WTC11 (cell line): ENCODE measurements at regions not wholly inside any gene's neighbourhood (a gene's known extent, or its start where the extent isn't known, plus 50 kb on each side); places are given as distances from the start of the nearest gene placed in this dataset.

Source experiments
- ATF1 ChIP-seq: sonication (generic); formaldehyde crosslinking; IDR thresholded peaks from 2 replicates; pipeline ENCODE4 v1.8.1; 2023; ENCODE audit warnings: mild to moderate bottlenecking, moderate library complexity, missing genetic modification reagents
- CTCF ChIP-seq: fragments of 200-600 bp; IDR thresholded peaks from 2 replicates; pipeline ENCODE4 v1.8.0; 2022; ENCODE audit warnings: antibody characterized with exemption
- GTF2I ChIP-seq: fragments of 250-450 bp; sonication (Bioruptor Pico); conservative IDR thresholded peaks from 2 replicates; pipeline ENCODE4 v1.4.0; 2021; ENCODE audit warnings: mild to moderate bottlenecking
- MLX ChIP-seq: sonication (generic); formaldehyde crosslinking; IDR thresholded peaks from 2 replicates; pipeline ENCODE4 v1.8.1; 2023; ENCODE audit warnings: mild to moderate bottlenecking, missing genetic modification reagents, moderate library complexity
- SMAD3 ChIP-seq: sonication (generic); formaldehyde crosslinking; IDR thresholded peaks from 2 replicates; pipeline ENCODE4 v1.8.0; 2022; ENCODE audit warnings: missing genetic modification reagents, mild to moderate bottlenecking, borderline replicate concordance
- STAT6 ChIP-seq: sonication (generic); formaldehyde crosslinking; conservative IDR thresholded peaks from 2 replicates; pipeline ENCODE4 v1.8.1; 2023; ENCODE audit warnings: mild to moderate bottlenecking, low read depth, missing genetic modification reagents, moderate library complexity
- TCF7 ChIP-seq: sonication (generic); formaldehyde crosslinking; IDR thresholded peaks from 2 replicates; pipeline ENCODE4 v1.8.0; 2022; ENCODE audit warnings: mild to moderate bottlenecking, low read depth, missing genetic modification reagents, moderate library complexity
- ZBTB21 ChIP-seq: sonication (generic); formaldehyde crosslinking; IDR thresholded peaks from 2 replicates; pipeline ENCODE4 v1.8.1; 2023; ENCODE audit warnings: mild to moderate bottlenecking, missing genetic modification reagents, borderline replicate concordance
- TF ChIP-seq, protein P1 (sequence below): sonication (generic); formaldehyde crosslinking; IDR thresholded peaks from 2 replicates; pipeline ENCODE4 v1.8.1; 2023; ENCODE audit warnings: mild to moderate bottlenecking, moderate library complexity, missing genetic modification reagents
- TF ChIP-seq, protein P2 (sequence below): sonication (generic); formaldehyde crosslinking; IDR thresholded peaks from 2 replicates; pipeline ENCODE4 v1.8.0; 2023; ENCODE audit warnings: missing genetic modification reagents

GRCh38 chr12:84561351-84561750 is 351.2 kb downstream of the SLC6A15 start:
- TF ChIP-seq ATF1 (no peak), CTCF (no peak), SMAD3 (CRISPR knock-in tag) (no peak), ZBTB21 (CRISPR knock-in tag) (no peak), TCF7 (CRISPR knock-in tag) (no peak), GTF2I (no peak), MLX (no peak), STAT6 (CRISPR knock-in tag) (no peak)
- TF ChIP-seq, protein P1, sequence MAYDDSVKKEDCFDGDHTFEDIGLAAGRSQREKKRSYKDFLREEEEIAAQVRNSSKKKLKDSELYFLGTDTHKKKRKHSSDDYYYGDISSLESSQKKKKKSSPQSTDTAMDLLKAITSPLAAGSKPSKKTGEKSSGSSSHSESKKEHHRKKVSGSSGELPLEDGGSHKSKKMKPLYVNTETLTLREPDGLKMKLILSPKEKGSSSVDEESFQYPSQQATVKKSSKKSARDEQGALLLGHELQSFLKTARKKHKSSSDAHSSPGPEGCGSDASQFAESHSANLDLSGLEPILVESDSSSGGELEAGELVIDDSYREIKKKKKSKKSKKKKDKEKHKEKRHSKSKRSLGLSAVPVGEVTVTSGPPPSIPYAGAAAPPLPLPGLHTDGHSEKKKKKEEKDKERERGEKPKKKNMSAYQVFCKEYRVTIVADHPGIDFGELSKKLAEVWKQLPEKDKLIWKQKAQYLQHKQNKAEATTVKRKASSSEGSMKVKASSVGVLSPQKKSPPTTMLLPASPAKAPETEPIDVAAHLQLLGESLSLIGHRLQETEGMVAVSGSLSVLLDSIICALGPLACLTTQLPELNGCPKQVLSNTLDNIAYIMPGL, result no peak
- TF ChIP-seq, protein P2, sequence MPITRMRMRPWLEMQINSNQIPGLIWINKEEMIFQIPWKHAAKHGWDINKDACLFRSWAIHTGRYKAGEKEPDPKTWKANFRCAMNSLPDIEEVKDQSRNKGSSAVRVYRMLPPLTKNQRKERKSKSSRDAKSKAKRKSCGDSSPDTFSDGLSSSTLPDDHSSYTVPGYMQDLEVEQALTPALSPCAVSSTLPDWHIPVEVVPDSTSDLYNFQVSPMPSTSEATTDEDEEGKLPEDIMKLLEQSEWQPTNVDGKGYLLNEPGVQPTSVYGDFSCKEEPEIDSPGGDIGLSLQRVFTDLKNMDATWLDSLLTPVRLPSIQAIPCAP, result no peak
